ENCODE measurements at regions not wholly inside any gene's neighbourhood (a gene's known extent, or its start where the extent isn't known, plus 50 kb on each side); places are given as distances from the start of the nearest gene placed in this dataset.
"Not testable (repeated sequence)": the region's sequence is repeated elsewhere in the genome, so short reads cannot be mapped to it uniquely, and the experiment has no call there.

DNA sequence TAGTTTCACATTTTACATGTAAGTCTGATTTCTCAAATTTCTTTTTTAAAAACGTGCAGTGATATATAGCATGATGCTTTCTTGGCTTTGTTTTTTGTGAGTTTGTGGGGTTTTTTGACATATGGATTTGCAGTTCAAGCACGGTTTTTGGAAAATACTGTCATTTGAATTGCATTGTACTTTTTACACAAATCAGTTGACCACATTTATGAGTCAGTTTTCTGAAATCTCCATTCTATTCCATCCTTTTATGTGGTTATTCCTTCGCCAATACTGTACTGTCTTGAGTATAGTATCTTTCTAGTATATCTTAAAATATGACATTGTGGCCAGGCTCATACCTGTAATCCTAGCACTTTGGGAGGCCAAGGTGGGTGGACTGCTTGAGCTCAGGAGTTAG, 890.0 kb upstream of the CITED2 start:
- in situ Hi-C loops (cut with MboI; ENCODE audit: low pct_unique_long_range_greater_than_20kb, low sequenced_read_pairs): no loop called here
- DNase-seq: no peak

DNA sequence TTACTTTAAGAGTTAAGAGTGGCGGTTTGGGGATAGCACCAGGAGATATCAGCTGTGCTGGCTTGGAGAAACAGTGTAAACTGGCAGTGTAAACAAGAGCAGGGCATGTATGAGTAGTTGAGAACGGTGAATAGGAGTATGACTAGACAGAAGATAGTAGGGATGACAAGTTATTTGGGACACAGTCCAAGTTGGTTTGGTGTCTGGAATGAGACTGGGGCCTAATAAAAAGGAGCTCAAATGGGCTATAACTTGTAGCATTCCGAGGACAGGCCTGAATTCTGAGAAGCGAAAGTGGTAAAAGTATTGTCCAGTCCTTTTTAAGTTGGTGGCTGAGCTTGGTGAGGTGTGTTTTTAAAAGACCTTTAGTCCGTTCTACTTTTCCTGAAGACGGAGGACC, 883.9 kb upstream of the CITED2 start:
- DNase-seq; in situ Hi-C loops (cut with MboI; ENCODE audit: low pct_unique_long_range_greater_than_20kb, low sequenced_read_pairs): not testable (repeated sequence)

DNA sequence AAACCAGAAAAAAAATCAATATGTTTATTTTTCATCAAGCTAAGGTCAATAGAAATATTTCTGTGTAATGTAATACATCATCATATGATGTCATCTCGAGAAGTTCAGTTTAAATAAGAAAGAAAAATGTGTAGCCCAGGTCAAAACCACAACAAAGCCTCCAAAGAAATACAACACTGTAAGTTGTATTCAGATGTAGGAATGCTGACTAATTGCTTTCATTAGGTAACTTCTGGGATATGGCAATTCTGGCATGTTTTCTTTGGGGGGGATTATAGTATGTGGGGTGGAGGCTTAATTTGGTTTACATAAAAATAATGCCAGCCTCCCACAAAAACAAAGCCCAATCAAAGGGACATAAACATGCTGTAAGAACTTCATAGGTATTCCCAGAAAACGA, 881.8 kb upstream of the CITED2 start:
- no peak for DNase-seq
- in situ Hi-C loops (cut with MboI; ENCODE audit: low pct_unique_long_range_greater_than_20kb, low sequenced_read_pairs): no loop called here

DNA sequence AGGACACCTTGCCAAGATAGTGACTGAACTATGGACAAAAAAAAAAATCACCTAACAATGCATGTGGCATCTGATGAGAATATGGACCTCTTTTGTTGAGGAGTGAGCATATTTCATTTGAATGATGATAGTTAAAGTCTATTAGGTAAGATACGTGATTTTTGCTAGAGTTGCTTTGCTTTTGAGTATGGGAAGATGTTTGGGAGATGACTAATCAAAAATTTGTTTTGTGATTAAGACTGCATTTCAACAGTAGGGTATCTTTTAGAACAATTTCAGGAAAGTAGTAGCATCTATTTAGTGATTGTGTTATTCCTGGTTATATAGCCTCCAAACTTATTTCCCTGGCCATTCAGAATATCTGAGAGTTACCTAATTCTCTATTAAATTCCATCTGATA, 878.6 kb upstream of the CITED2 start:
- in situ Hi-C loops (cut with MboI; ENCODE audit: low pct_unique_long_range_greater_than_20kb, low sequenced_read_pairs): no loop called here
- no peak for DNase-seq

DNA sequence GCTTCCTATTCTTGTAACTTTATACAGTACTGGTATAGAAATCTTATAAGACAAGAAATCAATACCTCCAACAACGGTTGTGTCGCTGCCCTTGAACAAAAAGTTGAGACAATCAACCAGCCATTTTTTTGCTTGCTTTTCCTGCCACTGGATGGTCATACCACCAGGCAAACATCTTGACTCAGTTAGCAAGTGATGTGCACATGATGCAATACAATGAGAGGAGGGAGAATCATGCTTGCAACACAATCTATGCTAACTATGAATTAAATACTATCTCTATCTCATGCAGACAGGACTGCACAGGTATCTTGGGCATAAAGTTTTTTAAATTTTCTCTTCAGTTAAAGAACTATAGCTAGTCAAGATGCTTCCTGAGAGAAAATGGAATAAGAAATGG, 877.7 kb upstream of the CITED2 start:
- no peak for DNase-seq
- in situ Hi-C loops (cut with MboI; ENCODE audit: low pct_unique_long_range_greater_than_20kb, low sequenced_read_pairs): no loop called here

DNA sequence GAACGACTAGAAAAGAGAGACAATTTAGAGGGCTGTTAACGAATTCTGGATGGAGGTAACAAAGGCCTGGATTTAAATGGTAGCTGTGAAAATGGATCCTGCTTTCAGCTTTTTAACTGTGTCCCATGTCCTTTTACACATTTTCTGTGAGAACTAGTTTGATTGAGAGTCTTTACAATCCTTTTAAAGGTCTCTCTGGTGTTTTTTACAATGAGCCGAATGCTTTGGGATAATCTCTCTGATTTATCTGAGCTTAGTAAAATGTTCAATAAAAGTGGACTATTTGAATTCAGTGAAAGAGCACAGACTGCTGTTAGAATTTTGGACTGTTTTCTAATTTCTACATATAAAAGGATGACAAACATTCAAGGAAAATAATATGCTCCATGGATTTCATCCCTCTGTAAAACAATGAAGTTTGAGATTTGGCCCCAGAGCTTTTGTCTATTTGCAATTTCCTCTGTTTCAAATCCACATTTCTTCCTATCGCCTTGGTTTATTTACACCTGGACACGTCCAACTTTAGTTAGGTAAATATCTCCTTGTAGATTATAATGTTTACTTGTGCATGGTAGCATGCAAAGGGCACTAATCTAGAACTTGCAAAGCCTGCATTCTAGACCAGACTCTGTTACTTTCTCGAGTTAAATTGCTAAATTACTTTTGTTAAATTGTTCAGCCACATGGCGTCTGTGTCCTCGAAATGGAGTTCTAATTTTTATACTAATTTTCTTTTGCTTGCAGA, 871.0 kb upstream of the CITED2 start:
- in situ Hi-C loops (cut with MboI; ENCODE audit: low pct_unique_long_range_greater_than_20kb, low sequenced_read_pairs): no loop called here
- no peak for DNase-seq

DNA sequence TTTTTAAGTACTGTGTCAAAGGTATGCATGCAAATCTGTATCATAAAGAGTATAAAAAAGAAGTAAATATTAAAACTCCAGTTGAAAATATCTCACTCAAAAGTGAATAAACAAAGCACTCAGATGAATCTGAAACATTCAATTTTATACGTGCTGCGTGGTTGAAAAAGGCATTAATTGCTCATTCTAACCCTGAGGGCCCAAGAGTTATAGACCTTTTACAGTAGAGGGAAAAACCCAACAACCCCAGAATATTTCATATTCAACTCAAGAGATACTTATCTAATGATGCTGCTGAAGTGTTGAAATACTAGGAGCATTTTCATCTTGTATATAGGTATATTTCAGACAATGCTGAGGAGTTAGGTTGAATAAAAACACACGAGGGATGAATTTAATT, 862.8 kb upstream of the CITED2 start:
- DNase-seq: no peak
- in situ Hi-C loops (cut with MboI; ENCODE audit: low pct_unique_long_range_greater_than_20kb, low sequenced_read_pairs): no loop called here

DNA sequence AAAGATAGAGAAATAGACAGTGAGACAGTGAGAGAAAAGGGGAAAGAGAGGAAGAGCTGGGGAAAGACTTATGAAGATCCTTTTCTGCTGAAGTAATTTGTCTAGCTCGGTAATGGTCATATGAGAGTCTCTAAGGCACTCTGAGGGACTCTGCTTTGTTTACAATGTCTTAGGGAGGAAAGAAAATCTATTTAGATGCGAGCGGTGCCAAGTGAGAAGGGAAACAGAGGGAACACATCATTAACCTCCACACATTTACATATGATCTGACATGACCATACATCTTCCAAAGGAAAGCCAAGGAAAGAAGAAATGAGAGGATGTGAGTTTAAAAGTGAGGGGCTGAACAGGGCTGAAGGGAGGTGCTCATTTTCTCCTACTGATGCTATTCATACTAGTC, 862.3 kb upstream of the CITED2 start:
- in situ Hi-C loops (cut with MboI; ENCODE audit: low pct_unique_long_range_greater_than_20kb, low sequenced_read_pairs): no loop called here
- no peak for DNase-seq

DNA sequence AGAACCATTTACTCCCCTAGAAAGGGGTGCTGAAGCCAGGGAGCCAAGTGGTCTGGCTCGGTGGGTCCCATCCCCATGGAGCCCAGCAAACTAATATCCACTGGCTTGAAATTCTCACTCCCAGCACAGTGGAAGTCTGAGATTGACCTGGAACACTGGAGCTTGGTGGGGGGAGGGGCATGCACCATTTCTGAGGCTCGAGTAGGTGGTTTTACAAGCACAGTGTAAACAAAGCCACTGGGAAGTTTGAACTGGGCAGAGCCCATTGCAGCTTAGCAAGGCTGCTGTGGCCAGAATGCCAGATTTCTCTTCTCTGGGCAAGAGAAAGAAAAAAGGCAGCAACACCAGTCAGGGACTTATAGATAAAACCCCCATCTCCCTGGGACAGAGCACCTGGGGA, 855.8 kb upstream of the CITED2 start:
- in situ Hi-C loops (cut with MboI; ENCODE audit: low pct_unique_long_range_greater_than_20kb, low sequenced_read_pairs): no loop called here
- no peak for DNase-seq

DNA sequence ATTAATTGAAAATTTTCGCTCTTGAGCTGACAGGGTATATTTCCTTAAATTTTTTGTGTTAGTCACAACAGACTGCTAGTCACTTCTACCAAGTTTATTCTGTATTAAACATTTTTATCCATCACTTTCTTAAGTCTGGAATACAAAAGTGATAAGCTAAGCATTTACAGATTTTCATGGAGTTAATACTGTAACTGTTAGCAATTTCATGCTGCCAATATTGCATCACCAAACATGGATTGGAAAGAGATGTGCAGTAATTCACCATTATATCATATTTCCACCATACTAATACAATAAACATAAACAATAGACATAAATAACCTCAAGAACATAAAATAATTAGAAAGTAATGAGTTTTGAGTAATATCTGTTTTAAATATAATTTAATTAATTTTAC, 854.0 kb upstream of the CITED2 start:
- in situ Hi-C loops (cut with MboI; ENCODE audit: low pct_unique_long_range_greater_than_20kb, low sequenced_read_pairs): no loop called here
- DNase-seq: no peak

DNA sequence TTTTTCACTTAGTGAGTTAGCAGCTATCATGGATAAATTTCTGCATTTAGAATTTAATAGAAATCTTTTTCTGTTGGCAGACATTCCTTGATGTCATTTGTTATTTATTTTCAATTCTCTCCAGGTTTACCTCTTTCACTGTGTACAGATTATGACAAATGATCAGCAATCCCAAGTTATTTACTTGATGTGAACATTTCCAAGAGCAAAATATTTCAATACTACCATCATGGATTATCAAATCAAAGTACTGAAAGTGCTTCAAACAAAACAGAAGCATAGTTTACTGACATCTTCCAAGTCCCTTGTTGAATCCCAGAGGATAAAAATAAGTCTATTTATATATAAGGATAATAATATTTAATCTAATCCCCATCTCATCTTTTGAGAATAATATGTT, 852.2 kb upstream of the CITED2 start:
- DNase-seq: no peak
- in situ Hi-C loops (cut with MboI; ENCODE audit: low pct_unique_long_range_greater_than_20kb, low sequenced_read_pairs): no loop called here

DNA sequence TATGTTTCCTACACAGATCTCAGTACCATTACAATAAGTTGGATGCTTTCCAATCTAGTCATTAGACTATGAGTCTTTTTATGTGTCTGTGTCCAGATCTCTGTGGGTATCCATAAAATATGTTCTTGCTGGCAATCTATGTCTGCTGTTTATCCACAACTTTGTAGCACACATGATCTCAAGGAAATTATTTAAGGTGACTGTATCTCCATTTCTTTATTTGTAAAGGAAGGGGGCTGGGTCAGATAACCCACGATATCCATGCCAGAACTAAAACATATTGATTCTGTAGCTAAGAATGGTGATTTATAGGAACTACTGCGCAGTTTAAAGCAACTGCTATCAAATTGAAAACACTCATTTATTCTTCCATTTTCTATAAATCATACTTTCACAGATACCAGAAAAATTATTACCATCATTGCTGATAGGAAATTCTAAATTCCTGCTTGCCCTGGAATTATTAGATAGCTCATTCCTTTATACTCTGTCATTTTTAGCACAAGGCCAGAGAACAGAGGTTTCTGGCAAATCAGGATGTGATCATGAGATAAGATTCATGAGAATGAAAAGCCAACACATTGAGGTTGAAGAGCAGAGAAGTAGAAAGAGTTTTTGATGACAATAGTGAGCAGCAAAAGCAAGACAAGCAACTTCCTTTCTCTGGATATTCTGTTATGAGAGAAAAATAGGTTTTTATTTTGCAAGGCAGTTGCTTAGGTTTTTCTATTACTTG, 851.4 kb upstream of the CITED2 start:
- in situ Hi-C loops (cut with MboI; ENCODE audit: low pct_unique_long_range_greater_than_20kb, low sequenced_read_pairs): no loop called here
- DNase-seq: no peak

DNA sequence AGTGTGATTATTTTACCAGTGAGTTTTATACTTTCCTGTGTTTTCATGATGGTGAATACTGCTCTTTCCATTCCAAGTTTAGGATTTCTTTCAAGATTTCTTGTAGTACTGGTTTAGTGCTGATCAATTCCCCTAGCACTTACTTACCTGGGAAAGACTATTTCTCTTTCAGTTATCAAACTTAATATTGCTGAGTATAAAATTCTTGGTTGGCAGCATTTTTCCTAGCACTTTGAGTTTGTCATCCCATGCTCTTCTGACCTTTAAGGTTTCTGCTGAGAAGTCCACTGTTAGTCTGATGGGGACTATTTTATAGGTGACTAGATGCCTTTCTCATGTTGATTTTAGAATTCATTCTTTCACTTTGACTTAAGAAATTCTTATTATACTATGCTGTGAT, 842.8 kb upstream of the CITED2 start:
- in situ Hi-C loops (cut with MboI; ENCODE audit: low pct_unique_long_range_greater_than_20kb, low sequenced_read_pairs): no loop called here
- DNase-seq: no peak

DNA sequence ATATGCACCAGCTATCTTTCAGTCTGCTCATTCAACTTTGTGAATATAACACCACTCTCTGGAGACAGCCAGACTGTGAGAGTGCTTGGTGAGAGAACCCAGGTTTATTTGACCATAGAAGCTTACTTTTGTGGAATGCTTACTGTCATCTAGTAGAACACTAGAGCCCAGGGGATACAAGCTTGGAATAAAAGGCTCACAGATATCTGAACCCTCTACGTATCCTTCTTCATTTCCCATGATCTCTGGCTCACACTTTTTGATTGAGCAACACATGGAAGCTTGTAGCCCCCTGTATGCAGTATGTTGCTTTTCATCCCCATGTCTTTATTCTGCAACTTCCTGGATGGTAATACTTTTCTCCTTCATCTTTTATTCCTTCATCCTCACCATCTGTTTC, 835.3 kb upstream of the CITED2 start:
- in situ Hi-C loops (cut with MboI; ENCODE audit: low pct_unique_long_range_greater_than_20kb, low sequenced_read_pairs): no loop called here
- DNase-seq: no peak

DNA sequence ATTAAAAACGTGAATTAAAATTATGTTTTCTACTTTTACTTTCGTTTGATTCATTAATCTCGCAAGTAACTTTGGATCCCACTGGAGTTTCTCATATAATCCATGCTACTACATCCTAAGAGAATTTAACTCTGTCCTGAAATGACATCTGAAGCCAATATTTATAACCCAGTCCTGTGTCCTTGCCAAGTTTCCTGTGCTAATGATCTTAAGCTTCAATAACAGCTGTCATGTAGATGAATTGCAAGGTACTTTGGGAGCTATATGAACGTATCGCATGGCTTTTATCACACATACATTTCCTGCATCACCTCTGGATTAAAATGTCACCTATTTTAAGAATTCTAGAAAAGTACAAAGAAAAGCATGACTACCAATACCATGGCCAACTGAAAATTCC, 833.8 kb upstream of the CITED2 start:
- no peak for DNase-seq
- in situ Hi-C loops (cut with MboI; ENCODE audit: low pct_unique_long_range_greater_than_20kb, low sequenced_read_pairs): no loop called here

DNA sequence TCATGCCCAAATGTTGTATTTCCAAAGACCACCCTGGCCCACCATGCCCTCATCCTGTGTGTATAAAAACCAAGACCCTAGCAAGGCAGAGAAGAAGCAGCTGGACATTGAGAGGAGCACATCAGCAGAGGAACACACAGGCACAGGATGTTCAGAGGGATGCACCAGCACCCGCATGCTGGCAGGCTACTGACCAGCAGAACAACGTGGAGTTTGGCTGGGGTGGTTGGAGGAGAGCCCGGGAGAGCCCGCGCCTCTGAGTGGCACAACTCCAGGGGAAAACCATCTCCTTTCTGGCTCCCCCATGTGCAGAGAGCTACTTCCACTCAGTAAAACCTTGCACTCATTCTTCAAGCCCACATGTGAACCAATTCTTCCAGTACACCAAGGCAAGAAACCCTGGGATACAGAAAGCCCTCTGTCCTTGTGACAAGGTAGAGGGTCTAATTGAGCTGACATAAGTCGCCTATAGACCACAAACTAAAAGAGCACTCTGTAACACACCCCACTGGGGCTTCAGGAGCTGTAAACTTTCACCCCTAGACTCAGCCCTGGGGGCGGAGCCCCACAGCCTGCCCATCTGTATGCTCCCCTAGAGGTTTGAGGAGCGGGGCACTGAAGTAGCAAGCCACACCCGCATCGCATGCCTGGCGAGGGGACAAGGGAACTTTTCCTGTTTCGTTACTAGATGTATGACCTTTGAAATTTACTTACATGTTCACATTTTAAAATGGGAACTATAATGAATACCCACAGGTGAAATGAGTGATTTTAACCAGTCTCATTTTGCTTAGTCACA, 831.5 kb upstream of the CITED2 start:
- in situ Hi-C loops (cut with MboI; ENCODE audit: low pct_unique_long_range_greater_than_20kb, low sequenced_read_pairs): no loop called here
- DNase-seq: no peak

DNA sequence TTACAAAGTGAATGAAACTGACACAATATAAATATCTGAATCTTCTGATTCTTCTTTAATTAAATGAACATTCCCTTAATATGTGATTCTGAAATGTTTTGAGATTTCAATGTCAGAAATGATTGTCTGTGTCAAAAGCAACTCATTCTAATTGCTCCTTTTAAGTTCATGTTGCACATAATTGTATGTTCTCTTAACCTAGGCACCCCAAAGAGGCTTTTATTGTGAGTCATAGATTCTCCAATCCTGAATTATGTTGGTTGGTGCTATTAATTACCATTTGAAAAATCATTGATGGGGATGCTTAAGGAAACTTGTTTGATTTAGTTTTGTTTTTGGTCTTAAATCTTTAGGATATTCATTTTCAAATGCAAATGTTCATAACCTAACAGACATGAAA, 829.7 kb upstream of the CITED2 start:
- in situ Hi-C loops (cut with MboI; ENCODE audit: low pct_unique_long_range_greater_than_20kb, low sequenced_read_pairs): no loop called here
- DNase-seq: no peak

DNA sequence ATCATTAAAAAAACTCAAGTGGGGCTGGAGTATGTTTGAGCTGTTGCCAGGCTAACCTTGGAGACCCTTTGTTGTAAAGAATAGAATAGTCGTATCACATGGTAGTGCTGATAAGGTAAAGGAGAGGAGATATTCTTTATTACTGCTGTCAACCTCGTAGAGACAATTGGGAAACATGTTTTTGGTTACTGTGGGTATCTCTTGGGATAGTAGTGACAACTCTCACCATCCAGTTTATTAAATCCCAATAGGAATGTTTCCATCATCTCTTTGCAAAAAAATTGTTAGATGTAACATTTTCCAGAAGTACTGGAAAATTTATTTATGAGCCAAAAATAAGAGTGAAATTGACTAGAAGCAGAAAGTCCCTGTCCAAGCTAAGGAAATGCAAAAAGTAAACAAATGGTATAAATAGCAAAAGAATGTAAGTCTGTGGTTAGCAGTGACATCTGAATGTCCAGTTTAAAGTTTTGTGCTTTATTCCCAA, 829.3 kb upstream of the CITED2 start:
- DNase-seq: no peak

DNA sequence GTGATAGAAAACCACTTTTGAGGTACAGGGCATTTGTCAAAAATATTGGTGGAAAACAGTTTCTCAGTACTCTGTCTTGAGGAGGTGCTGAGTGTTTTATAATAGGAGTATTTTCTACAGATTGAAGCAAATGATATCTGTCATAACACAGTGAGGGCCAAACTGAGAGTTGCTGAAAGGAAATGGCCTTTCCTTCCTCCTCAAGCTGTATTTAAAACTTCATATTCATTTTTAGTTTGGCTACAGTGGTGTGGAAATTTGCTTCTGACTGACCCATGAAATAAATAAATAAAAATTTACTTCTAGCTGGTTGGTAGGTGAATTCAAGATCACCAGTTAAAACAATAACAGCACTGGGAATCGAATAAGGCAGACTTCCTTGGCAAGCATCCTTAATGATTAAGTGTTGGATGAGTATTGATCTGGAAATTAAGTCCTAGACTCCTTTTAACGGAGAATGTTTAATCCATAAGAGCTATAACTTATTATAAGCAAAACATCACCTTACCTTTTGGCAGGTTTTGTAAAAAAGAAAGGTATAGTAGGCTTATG, 828.6 kb upstream of the CITED2 start:
- in situ Hi-C loops (cut with MboI; ENCODE audit: low pct_unique_long_range_greater_than_20kb, low sequenced_read_pairs): no loop called here
- no peak for DNase-seq

More for the DNA sequence above, 829.3 kb upstream of the CITED2 start:
- in situ Hi-C loops (cut with MboI; ENCODE audit: low pct_unique_long_range_greater_than_20kb, low sequenced_read_pairs): no loop called here
